GM12891 (cell line): ENCODE measurements at regions not wholly inside any gene's neighbourhood (a gene's known extent, or its start where the extent isn't known, plus 50 kb on each side); places are given as distances from the start of the nearest gene placed in this dataset.

ENCODE experiments used
- PAX5 ChIP-seq: IDR thresholded peaks from 2 replicates; pipeline ENCODE4 v1.6.1; 2011; ENCODE audit warnings: low read length, moderate library complexity, mild to moderate bottlenecking; ENCODE audit not compliant: insufficient read depth, severe bottlenecking
- POLR2AphosphoS5 ChIP-seq: IDR thresholded peaks from 2 replicates; pipeline ENCODE4 v1.6.1; 2011; ENCODE audit warnings: low read depth, low read length, control low read depth
- SPI1 ChIP-seq: IDR thresholded peaks from 2 replicates; pipeline ENCODE4 v1.6.1; 2011; ENCODE audit warnings: low read depth, low read length, control low read depth

- TF ChIP-seq POLR2AphosphoS5 (no peak), PAX5 (no peak), SPI1 (no peak)
Observed at GRCh38 chr7:67713451-67714056, 716.9 kb downstream of the TYW1 start.
